ENCODE measurements at regions not wholly inside any gene's neighbourhood (a gene's known extent, or its start where the extent isn't known, plus 50 kb on each side); places are given as distances from the start of the nearest gene placed in this dataset.

GRCh38 chr14:84859116-84859515, 670.8 kb upstream of the FLRT2 start:
- Histone ChIP-seq H3K27me3 (no peaks in the 10 kb centered on the region), H3K36me3 (no peaks in the 10 kb centered on the region), H3K9me3 (no peaks in the 10 kb centered on the region), H3K27ac (no peak overlapping the region), H3K4me1 (no peaks in the 10 kb centered on the region), H3K4me3 (no peak overlapping the region)
- no peak for TF ChIP-seq POLR2AphosphoS5 (IDR thresholded peaks at IDR 0.05; ENCODE audit: insufficient read depth in 1 of 2, low read depth in 1 of 2)
- no peak for TF ChIP-seq POLR2A (IDR thresholded peaks at IDR 0.05)
- no peak for TF ChIP-seq CTCF (IDR thresholded peaks at IDR 0.05)
- intact Hi-C loops (cut with DNase I) = no loop called here
- no peak for DNase-seq (ENCODE audit: extremely low spot score in 2 of 2)

GRCh38 chr14:84864548-84865271, 665.2 kb upstream of the FLRT2 start:
- Histone ChIP-seq H3K36me3 (no peaks in the 10 kb centered on the region), H3K4me3 (no peak overlapping the region), H3K27ac (no peak overlapping the region), H3K27me3 (no peaks in the 10 kb centered on the region), H3K9me3 (no peaks in the 10 kb centered on the region), H3K4me1 (no peaks in the 10 kb centered on the region)
- no peak for DNase-seq (ENCODE audit: extremely low spot score in 2 of 2)
- TF ChIP-seq POLR2AphosphoS5 (IDR thresholded peaks at IDR 0.05; ENCODE audit: insufficient read depth in 1 of 2, low read depth in 1 of 2) (no peak), CTCF (IDR thresholded peaks at IDR 0.05) (no peak), POLR2A (IDR thresholded peaks at IDR 0.05) (no peak)
- intact Hi-C loops (cut with DNase I) = no loop called here

GRCh38 chr14:84871734-84872133, 658.2 kb upstream of the FLRT2 start:
- H3K27ac ChIP-seq = no peak overlapping the region
- TF ChIP-seq CTCF (IDR thresholded peaks at IDR 0.05) = no peak
- TF ChIP-seq POLR2A (IDR thresholded peaks at IDR 0.05) = no peak
- TF ChIP-seq POLR2AphosphoS5 (IDR thresholded peaks at IDR 0.05; ENCODE audit: insufficient read depth in 1 of 2, low read depth in 1 of 2) = no peak
- DNase-seq (ENCODE audit: extremely low spot score in 2 of 2) = no peak
- intact Hi-C loops (cut with DNase I) = no loop called here
- H3K27me3 ChIP-seq = no peaks in the 10 kb centered on the region
- H3K4me1 ChIP-seq = no peaks in the 10 kb centered on the region
- H3K4me3 ChIP-seq = no peak overlapping the region
- H3K36me3 ChIP-seq = no peaks in the 10 kb centered on the region
- no peaks in the 10 kb centered on the region for H3K9me3 ChIP-seq

GRCh38 chr14:84874436-84874835, 655.5 kb upstream of the FLRT2 start:
- no peaks in the 10 kb centered on the region for H3K4me1 ChIP-seq
- no peaks in the 10 kb centered on the region for H3K27me3 ChIP-seq
- no peak overlapping the region for H3K27ac ChIP-seq
- intact Hi-C loops (cut with DNase I) = no loop called here
- TF ChIP-seq POLR2AphosphoS5 (IDR thresholded peaks at IDR 0.05; ENCODE audit: insufficient read depth in 1 of 2, low read depth in 1 of 2) (no peak), POLR2A (IDR thresholded peaks at IDR 0.05) (no peak), CTCF (IDR thresholded peaks at IDR 0.05) (no peak)
- H3K4me3 ChIP-seq = no peak overlapping the region
- no peaks in the 10 kb centered on the region for H3K36me3 ChIP-seq
- H3K9me3 ChIP-seq = no peaks in the 10 kb centered on the region
- DNase-seq (ENCODE audit: extremely low spot score in 2 of 2) = no peak

GRCh38 chr14:84877061-84877460, 652.9 kb upstream of the FLRT2 start:
- TF ChIP-seq POLR2A (IDR thresholded peaks at IDR 0.05) = no peak
- intact Hi-C loops (cut with DNase I) = no loop called here
- no peak overlapping the region for H3K4me3 ChIP-seq

More at GRCh38 chr14:84877061-84877460, 652.9 kb upstream of the FLRT2 start:
- H3K27ac ChIP-seq = no peak overlapping the region
- H3K27me3 ChIP-seq = no peaks in the 10 kb centered on the region
- no peaks in the 10 kb centered on the region for H3K4me1 ChIP-seq
- no peaks in the 10 kb centered on the region for H3K36me3 ChIP-seq
- DNase-seq (ENCODE audit: extremely low spot score in 2 of 2) = no peak
- H3K9me3 ChIP-seq = no peaks in the 10 kb centered on the region

Measured in vagina (tissue), 2 donors.